ENCODE measurements at regions not wholly inside any gene's neighbourhood (a gene's known extent, or its start where the extent isn't known, plus 50 kb on each side); places are given as distances from the start of the nearest gene placed in this dataset.

- H3K4me3 Mint-ChIP-seq, result no peak overlapping the region
- ATAC-seq, result no peak
- peaks cover 15% of the 10 kb centered on the region for H3K27me3 Mint-ChIP-seq
- no peaks in the 10 kb centered on the region for H3K36me3 Mint-ChIP-seq
- no peaks in the 10 kb centered on the region for H3K9me3 Mint-ChIP-seq
- no peaks in the 10 kb centered on the region for H3K4me1 Mint-ChIP-seq
- no peak overlapping the region for H3K27ac Mint-ChIP-seq
Observed at GRCh38 chr2:237253046-237253702, 160.8 kb downstream of the COL6A3 start.

- Mint-ChIP-seq H3K27me3 (peaks cover 26% of the 10 kb centered on the region), H3K4me1 (no peaks in the 10 kb centered on the region), H3K36me3 (no peaks in the 10 kb centered on the region), H3K4me3 (no peak overlapping the region), H3K9me3 (no peaks in the 10 kb centered on the region), H3K27ac (no peak overlapping the region)
- no peak for ATAC-seq
Observed at GRCh38 chr2:237254369-237254861, 159.5 kb downstream of the COL6A3 start.

- no peak overlapping the region for H3K4me3 Mint-ChIP-seq
- H3K27me3 Mint-ChIP-seq, result peaks cover 26% of the 10 kb centered on the region
- H3K27ac Mint-ChIP-seq, result no peak overlapping the region
- H3K4me1 Mint-ChIP-seq, result no peaks in the 10 kb centered on the region
- H3K9me3 Mint-ChIP-seq, result no peaks in the 10 kb centered on the region
- no peak for ATAC-seq
- H3K36me3 Mint-ChIP-seq, result no peaks in the 10 kb centered on the region
Observed at GRCh38 chr2:237254911-237255578, 158.9 kb downstream of the COL6A3 start.

- Mint-ChIP-seq H3K27ac (no peak overlapping the region), H3K9me3 (peaks cover 3% of the 10 kb centered on the region), H3K36me3 (no peaks in the 10 kb centered on the region), H3K4me1 (no peaks in the 10 kb centered on the region), H3K27me3 (peaks cover 26% of the 10 kb centered on the region), H3K4me3 (no peak overlapping the region)
- ATAC-seq, result no peak
Observed at GRCh38 chr2:237256887-237257286, 157.1 kb downstream of the COL6A3 start.

GRCh38 chr2:237257471-237257951 is 156.5 kb downstream of the COL6A3 start:
- Mint-ChIP-seq H3K9me3 (peaks cover 3% of the 10 kb centered on the region), H3K27me3 (peaks cover 26% of the 10 kb centered on the region), H3K36me3 (no peaks in the 10 kb centered on the region), H3K4me1 (no peaks in the 10 kb centered on the region), H3K27ac (no peak overlapping the region), H3K4me3 (no peak overlapping the region)
- ATAC-seq, result no peak

GRCh38 chr2:237258116-237258515 is 155.8 kb downstream of the COL6A3 start:
- H3K27me3 Mint-ChIP-seq, result peaks cover 26% of the 10 kb centered on the region
- peaks cover 3% of the 10 kb centered on the region for H3K9me3 Mint-ChIP-seq
- no peak overlapping the region for H3K27ac Mint-ChIP-seq
- no peaks in the 10 kb centered on the region for H3K4me1 Mint-ChIP-seq
- H3K4me3 Mint-ChIP-seq, result no peak overlapping the region
- no peaks in the 10 kb centered on the region for H3K36me3 Mint-ChIP-seq
- no peak for ATAC-seq

GRCh38 chr2:237258615-237259014 is 155.3 kb downstream of the COL6A3 start:
- Mint-ChIP-seq H3K4me1 (no peaks in the 10 kb centered on the region), H3K36me3 (no peaks in the 10 kb centered on the region), H3K27me3 (peaks cover 26% of the 10 kb centered on the region), H3K27ac (no peak overlapping the region), H3K4me3 (no peak overlapping the region), H3K9me3 (peaks cover 3% of the 10 kb centered on the region)
- ATAC-seq, result no peak

GRCh38 chr2:237259201-237259600 is 154.8 kb downstream of the COL6A3 start:
- H3K27me3 Mint-ChIP-seq, result peaks cover 26% of the 10 kb centered on the region
- H3K4me1 Mint-ChIP-seq, result no peaks in the 10 kb centered on the region
- no peak overlapping the region for H3K4me3 Mint-ChIP-seq
- H3K36me3 Mint-ChIP-seq, result no peaks in the 10 kb centered on the region
- no peak overlapping the region for H3K27ac Mint-ChIP-seq
- H3K9me3 Mint-ChIP-seq, result peaks cover 3% of the 10 kb centered on the region
- no peak for ATAC-seq

GRCh38 chr2:237260039-237260620 is 153.8 kb downstream of the COL6A3 start:
- Mint-ChIP-seq H3K27ac (no peak overlapping the region), H3K4me1 (no peaks in the 10 kb centered on the region), H3K4me3 (no peak overlapping the region), H3K9me3 (peaks cover 3% of the 10 kb centered on the region), H3K27me3 (peaks cover 26% of the 10 kb centered on the region), H3K36me3 (no peaks in the 10 kb centered on the region)
- no peak for ATAC-seq

GRCh38 chr2:237260686-237261085 is 153.3 kb downstream of the COL6A3 start:
- no peaks in the 10 kb centered on the region for H3K36me3 Mint-ChIP-seq
- no peak overlapping the region for H3K4me3 Mint-ChIP-seq
- ATAC-seq, result no peak
- no peak overlapping the region for H3K27ac Mint-ChIP-seq
- H3K4me1 Mint-ChIP-seq, result no peaks in the 10 kb centered on the region
- peaks cover 3% of the 10 kb centered on the region for H3K9me3 Mint-ChIP-seq
- peaks cover 26% of the 10 kb centered on the region for H3K27me3 Mint-ChIP-seq

- no peaks in the 10 kb centered on the region for H3K36me3 Mint-ChIP-seq
- peaks cover 3% of the 10 kb centered on the region for H3K9me3 Mint-ChIP-seq
- no peak overlapping the region for H3K27ac Mint-ChIP-seq
- no peaks in the 10 kb centered on the region for H3K4me1 Mint-ChIP-seq
- H3K27me3 Mint-ChIP-seq, result peaks cover 23% of the 10 kb centered on the region
- H3K4me3 Mint-ChIP-seq, result no peak overlapping the region
- ATAC-seq, result no peak
Observed at GRCh38 chr2:237261327-237261726, 152.6 kb downstream of the COL6A3 start.

- Mint-ChIP-seq H3K27me3 (peaks cover 12% of the 10 kb centered on the region), H3K4me1 (no peaks in the 10 kb centered on the region), H3K9me3 (peaks cover 3% of the 10 kb centered on the region), H3K27ac (no peak overlapping the region), H3K36me3 (no peaks in the 10 kb centered on the region), H3K4me3 (no peak overlapping the region)
- ATAC-seq, result no peak
Observed at GRCh38 chr2:237262838-237263771, 150.9 kb downstream of the COL6A3 start.

- Mint-ChIP-seq H3K36me3 (no peaks in the 10 kb centered on the region), H3K27me3 (peaks cover 5% of the 10 kb centered on the region), H3K4me1 (no peaks in the 10 kb centered on the region), H3K9me3 (peaks cover 3% of the 10 kb centered on the region), H3K27ac (no peak overlapping the region), H3K4me3 (no peak overlapping the region)
- no peak for ATAC-seq
Observed at GRCh38 chr2:237264480-237265219, 149.3 kb downstream of the COL6A3 start.

- no peak overlapping the region for H3K4me3 Mint-ChIP-seq
- H3K9me3 Mint-ChIP-seq, result no peaks in the 10 kb centered on the region
- no peaks in the 10 kb centered on the region for H3K4me1 Mint-ChIP-seq
- peaks cover 28% of the 10 kb centered on the region for H3K27me3 Mint-ChIP-seq
- ATAC-seq, result no peak
- H3K27ac Mint-ChIP-seq, result no peak overlapping the region
- no peaks in the 10 kb centered on the region for H3K36me3 Mint-ChIP-seq
Observed at GRCh38 chr2:237268004-237268708, 145.8 kb downstream of the COL6A3 start.

All from stimulated activated memory B cell treated with anti-CD40 and anti-IgM and Interleukin-4, amounts not matched to agents 10 μg/mL and 1 μg/mL and 100 μg/mL, for 72 hours (primary cell).